GM21447 (cell line): ENCODE measurements at regions not wholly inside any gene's neighbourhood (a gene's known extent, or its start where the extent isn't known, plus 50 kb on each side); places are given as distances from the start of the nearest gene placed in this dataset.

Experiments
- ATAC-seq: cut with Tn5 transposase; IDR thresholded peaks from one replicate; pipeline ENCODE4 v1.9.1; 2021; ENCODE audit not compliant: unreplicated experiment

DNA sequence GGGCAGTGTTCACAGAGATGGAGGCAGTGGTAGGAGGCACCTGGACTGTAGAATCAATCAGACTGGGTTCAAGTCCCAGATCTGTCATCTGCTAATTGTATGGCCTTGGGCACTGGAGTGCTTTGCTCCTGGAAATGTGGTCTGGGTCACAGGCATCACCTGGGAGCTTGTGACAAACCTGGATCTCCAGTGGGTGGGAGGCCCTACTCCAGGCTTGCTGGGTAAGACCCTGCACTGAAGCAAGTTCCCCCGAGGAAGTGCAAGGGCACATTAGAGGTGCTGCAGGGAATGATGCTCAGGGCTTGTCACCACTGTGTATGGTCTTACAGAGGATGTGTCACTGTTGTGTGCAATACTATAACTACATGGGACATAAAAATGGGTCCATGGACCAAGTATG lies 220.5 kb upstream of the ID2 start:
- ATAC-seq: no peak

DNA sequence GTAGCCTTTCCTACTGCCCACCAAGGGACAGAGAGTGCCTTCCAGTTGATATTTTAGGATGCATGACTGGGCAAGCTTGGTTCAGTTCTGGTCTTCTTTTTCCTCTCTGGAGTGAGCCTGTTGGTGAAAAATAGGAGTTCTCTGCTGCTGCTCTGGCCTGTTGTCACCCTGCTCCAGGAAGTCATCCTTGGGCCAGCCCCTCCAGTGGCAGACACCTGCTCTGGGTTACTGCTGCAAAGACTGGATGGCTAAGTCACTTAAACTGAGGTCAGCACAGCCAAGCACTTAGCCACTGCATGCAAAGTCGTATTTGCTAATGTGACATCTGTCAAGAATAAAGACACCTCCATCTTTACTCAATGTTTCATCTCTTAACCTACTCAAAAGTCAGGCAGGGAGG lies 219.6 kb upstream of the ID2 start:
- no peak for ATAC-seq

DNA sequence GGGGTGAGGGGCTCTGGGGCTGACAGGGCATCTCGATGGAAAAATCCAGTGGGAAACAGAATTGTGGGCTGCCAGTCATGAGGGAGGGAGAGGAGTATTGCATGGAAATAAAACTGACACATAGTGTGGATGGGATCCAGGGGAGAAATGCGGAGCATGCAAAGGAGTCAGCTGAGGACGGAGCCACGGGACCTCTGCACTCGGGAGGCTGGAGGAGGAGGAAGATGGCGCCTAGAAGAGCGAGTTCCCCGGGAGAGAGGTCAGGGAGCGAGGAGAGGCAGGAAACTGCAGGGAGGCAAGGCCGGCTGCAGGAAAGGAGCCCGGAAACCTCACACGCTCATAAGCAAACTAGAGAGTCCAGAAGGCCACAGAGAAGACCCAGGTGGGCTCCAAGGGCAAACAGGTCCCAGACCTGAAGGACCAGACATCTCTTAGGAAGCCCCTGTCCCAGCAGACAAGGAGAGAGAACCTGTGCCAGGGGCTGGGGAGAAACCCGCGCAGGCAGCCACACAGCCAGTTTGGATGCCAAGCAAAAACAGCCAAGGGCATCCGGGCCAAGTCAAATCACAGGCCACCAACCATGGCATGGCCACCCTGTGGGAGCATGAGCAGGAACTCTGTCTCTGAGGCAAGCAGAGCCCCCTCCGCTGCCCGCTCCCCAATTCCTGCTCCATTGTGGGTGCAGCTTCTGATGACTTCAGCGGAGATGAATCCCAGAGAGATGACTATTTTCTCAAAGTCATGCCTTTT lies 218.8 kb upstream of the ID2 start:
- ATAC-seq: no peak

- ATAC-seq: no peak
Measured at GRCh38 chr2:8465560-8465959, 216.3 kb upstream of the ID2 start.

DNA sequence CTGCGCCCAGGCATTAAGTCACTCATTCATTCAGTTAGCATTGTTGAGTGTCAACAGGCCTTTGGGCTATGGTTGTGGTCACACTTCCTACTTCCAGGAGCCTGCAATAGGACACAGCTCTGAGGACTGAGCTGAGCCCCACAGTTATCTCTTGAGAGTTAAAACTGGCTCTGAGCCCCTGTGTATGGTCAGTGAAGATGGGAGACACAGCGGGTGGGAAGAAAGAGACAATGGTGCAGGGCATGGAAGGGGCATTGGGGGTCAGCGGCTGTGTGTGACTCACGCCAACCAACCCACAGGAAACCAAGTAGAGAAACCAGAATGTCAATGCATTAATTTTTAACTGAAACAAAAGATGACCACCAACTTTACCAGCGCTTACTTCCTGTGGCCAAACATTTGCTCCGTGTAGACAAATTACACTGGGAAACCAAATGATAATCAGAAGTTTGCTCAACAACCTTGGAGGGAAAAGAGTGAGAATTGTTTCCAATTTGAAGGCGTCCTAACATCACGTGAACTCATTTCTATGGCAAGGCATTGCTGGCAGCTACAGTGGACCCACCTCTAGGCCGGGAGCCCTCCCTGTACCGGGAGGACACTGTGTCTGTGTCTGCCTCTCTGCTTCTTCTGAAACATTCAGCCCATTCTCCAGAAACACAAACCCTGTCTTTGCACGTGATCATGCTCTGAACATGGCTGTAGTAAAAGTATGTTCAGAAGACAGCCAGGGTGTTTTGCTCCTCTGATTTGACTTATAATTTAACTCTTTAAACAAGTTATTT lies 212.0 kb upstream of the ID2 start:
- ATAC-seq: no peak

GRCh38 chr2:8472545-8473323 lies 209.1 kb upstream of the ID2 start:
- ATAC-seq: peak; percentile 60

- no peak for ATAC-seq
Measured at GRCh38 chr2:8475349-8476031, 206.4 kb upstream of the ID2 start.

DNA sequence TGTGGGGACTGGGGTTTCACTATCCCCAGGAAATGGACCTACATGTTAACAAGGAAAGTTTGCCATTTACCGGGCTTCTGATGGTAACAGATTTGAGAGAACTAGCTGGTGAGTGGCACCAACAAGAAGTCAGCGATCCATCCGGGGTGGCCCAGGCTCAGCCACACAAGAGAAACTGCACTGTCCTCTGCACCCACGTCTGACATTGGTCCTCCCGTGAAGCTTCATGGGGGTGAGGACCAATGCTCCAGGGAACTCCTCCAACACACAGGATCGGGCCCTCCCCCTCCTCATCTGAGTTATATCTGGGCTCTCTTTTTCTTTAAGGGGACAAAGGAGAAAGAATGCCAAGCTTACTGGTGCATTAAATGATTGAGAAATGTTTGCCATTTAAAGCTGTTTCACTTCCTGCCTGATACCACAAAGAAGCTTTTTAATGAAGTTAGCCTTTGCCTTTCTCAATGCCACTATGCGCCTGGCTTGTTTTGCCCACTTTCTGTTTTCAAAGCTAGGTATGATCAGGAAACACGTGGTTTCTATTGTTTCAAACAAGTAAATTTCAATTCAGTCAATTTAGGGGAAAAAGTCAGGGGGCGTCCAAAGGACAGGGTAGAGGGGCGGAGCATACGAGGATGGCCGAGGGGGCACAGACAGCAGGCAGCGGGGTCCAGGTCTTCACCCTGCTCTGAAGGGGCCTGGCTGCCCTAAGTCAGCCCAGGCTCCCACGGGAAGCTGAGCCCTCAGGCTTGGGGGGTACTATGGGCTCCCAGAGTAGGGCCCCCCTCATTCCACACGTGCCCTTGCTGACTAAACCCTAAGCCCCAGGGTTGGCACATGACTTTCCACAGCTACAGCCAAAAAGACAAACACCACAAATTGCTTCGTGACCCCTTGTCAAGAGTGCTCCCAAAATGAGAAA lies 204.0 kb upstream of the ID2 start:
- peak; percentile 46 for ATAC-seq

GRCh38 chr2:8478471-8478793 lies 203.4 kb upstream of the ID2 start:
- no peak for ATAC-seq

GRCh38 chr2:8479298-8479697 lies 202.6 kb upstream of the ID2 start:
- ATAC-seq: no peak

- no peak for ATAC-seq
Measured at GRCh38 chr2:8480915-8481314, 200.9 kb upstream of the ID2 start.

DNA sequence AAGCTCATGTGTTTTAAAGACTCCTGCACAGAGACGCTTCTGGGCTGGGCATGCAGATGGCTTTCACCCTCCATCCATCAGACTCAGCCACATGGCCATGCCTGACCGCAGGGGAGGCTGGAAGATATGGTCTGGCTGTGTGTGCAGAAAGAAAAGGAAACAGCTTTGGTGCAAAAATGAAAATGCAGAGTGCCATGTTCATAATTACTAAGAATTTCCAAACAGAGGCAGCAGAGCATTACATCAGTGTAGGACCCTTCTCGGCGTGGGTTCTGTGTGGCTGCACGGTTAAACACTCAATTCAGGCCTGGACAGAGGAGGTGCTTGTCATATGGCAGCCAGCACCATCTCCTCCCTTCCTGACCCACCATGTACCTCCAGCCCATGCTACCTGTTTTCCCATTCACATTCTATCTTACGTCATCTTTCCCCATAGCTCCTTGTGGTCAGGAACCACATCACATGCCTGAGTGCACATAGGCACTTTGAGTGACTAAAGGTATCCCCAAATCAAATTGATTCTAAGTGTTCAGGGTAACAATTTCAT lies 200.3 kb upstream of the ID2 start:
- ATAC-seq: peak; percentile 45

- no peak for ATAC-seq
Measured at GRCh38 chr2:8482432-8482831, 199.4 kb upstream of the ID2 start.

DNA sequence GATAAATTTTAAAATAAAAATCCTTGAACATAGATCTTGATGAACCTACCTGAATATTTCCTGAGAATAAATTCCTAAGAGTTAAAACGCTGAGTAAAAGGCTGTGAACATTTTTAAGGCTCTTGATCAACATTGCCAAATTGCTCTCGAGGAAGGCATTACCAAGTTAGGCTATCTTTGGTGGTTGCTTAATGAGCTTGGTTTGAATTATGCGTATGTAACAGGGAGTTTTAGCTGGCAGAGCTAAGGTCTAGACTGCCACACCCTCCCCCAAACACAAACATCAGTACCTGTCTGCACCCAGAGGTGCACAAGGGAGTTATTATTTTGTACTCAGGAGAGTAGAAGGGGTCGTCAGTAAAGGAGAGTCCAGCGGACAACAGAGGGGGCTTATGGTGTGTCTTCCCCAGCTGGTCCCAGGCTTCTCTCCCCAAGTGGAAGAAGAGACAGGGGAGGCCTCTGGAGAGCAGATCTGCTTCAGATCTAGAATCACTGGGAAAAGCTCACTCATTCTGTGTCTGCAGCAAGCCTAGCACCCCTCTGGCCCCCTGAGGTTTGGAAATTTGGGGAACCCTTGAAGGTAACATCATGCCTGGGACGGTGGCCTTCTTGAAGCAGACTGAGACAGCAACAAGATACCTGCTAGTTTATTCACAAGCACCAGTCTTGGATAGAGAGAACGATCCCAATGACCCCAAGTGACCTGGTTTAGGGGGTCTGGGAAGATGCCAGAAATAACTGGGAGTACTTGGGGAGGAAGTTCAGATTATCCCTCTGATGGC lies 197.2 kb upstream of the ID2 start:
- ATAC-seq: no peak

- ATAC-seq: no peak
Measured at GRCh38 chr2:8485736-8486135, 196.1 kb upstream of the ID2 start.

- no peak for ATAC-seq
Measured at GRCh38 chr2:8486141-8486540, 195.7 kb upstream of the ID2 start.

DNA sequence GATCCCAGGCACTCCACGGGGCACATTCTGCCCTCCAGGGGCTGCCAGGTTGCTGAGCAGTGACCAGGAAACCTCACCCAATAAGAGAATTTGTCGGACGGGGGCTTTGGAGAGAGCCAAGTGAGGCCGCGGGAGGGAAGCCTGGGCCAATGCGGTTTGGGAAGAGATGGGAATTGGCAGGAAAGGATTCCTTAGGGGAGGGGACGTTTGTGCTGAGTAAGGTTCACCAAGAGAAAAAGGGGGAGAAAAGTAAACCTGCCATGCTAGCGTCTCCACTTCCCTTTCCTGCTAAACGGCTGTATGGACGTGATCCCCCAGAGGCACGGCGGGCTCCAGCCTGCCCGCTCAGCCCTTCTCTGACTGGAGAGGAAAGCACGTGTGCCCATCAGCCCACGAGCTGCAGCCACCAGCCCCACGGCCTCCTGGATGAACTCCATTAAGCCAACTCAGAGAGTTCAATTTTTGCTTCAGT lies 194.4 kb upstream of the ID2 start:
- peak; percentile 24 for ATAC-seq

- ATAC-seq: peak; percentile 87
Measured at GRCh38 chr2:8488001-8488738, 193.7 kb upstream of the ID2 start.
